ENCODE measurements at regions not wholly inside any gene's neighbourhood (a gene's known extent, or its start where the extent isn't known, plus 50 kb on each side); places are given as distances from the start of the nearest gene placed in this dataset.

DNA sequence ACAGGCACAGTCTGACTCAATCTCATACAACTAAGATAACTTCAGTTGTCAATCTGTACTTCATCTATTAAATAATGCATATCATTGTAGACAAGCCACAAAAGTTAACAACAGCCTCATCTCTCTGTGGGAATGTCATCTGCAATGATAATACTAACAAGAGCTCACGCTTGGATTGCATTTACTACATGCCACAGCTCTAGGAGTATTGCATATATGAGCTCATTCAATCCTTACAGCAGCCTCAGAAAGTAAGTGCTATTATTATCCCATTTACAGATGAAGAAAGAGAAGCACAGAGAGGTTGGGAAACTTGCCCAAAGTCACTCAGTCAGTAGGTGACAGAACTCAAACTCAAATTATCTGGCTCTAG is 105.7 kb upstream of the GUCA2B start:
- Histone ChIP-seq H3K4me3 (ENCODE audit: low read depth, low read length) (no peak overlapping the region), H3K9ac (ENCODE audit: low read depth, low read length) (no peak overlapping the region), H3K9me3 (ENCODE audit: control insufficient read depth, insufficient read depth, low read length) (no peaks in the 10 kb centered on the region), H3K27me3 (ENCODE audit: control insufficient read depth, insufficient read depth, low read length) (no peaks in the 10 kb centered on the region), H3K4me1 (ENCODE audit: control insufficient read depth, insufficient read depth, low read length) (0 out of 2 replicates have a peak, but pooled peaks cover 4% of the 10 kb centered on the region), H3K27ac (ENCODE audit: low read depth, low read length) (no peak overlapping the region), H3K36me3 (ENCODE audit: control insufficient read depth, insufficient read depth, low read length) (no peaks in the 10 kb centered on the region)

GRCh38 chr1:42046761-42047507 is 106.3 kb upstream of the GUCA2B start:
- Histone ChIP-seq H3K4me3 (ENCODE audit: low read depth, low read length) (no peak overlapping the region), H3K27me3 (ENCODE audit: control insufficient read depth, insufficient read depth, low read length) (no peaks in the 10 kb centered on the region), H3K27ac (ENCODE audit: low read depth, low read length) (no peak overlapping the region), H3K9ac (ENCODE audit: low read depth, low read length) (no peak overlapping the region), H3K4me1 (ENCODE audit: control insufficient read depth, insufficient read depth, low read length) (0 out of 2 replicates have a peak, but pooled peaks cover 4% of the 10 kb centered on the region), H3K9me3 (ENCODE audit: control insufficient read depth, insufficient read depth, low read length) (no peaks in the 10 kb centered on the region), H3K36me3 (ENCODE audit: control insufficient read depth, insufficient read depth, low read length) (no peaks in the 10 kb centered on the region)

- H3K27me3 ChIP-seq (ENCODE audit: control insufficient read depth, insufficient read depth, low read length) = no peaks in the 10 kb centered on the region
- H3K4me1 ChIP-seq (ENCODE audit: control insufficient read depth, insufficient read depth, low read length) = 0 out of 2 replicates have a peak, but pooled peaks cover 4% of the 10 kb centered on the region
- no peaks in the 10 kb centered on the region for H3K9me3 ChIP-seq (ENCODE audit: control insufficient read depth, insufficient read depth, low read length)
- H3K4me3 ChIP-seq (ENCODE audit: low read depth, low read length) = no peak overlapping the region
- no peaks in the 10 kb centered on the region for H3K36me3 ChIP-seq (ENCODE audit: control insufficient read depth, insufficient read depth, low read length)
- no peak overlapping the region for H3K9ac ChIP-seq (ENCODE audit: low read depth, low read length)
- H3K27ac ChIP-seq (ENCODE audit: low read depth, low read length) = no peak overlapping the region
Measured at GRCh38 chr1:42044346-42044745, 108.9 kb upstream of the GUCA2B start.

DNA sequence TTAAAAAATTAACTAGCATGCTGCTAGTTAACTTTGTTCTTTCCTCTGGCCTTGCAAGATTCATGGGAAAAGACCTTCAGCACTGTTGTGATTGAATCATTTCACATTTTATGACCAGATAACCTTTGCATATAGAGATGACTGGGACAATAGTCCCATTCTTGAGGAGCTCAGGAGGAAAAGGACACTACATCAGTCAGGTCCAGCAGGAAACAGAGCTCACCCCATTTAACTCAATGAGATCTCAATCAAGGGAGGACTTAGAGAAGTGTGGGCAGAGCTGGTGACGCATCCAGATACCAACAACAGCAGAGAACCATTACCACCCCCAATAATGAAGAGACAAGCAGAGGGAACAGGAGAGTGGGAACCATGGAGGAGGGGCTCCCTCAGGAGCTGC is 109.4 kb upstream of the GUCA2B start:
- H3K27ac ChIP-seq (ENCODE audit: low read depth, low read length) = no peak overlapping the region

GRCh38 chr1:42043182-42043581 is 110.0 kb upstream of the GUCA2B start:
- H3K27ac ChIP-seq (ENCODE audit: low read depth, low read length) = no peak overlapping the region
- H3K9me3 ChIP-seq (ENCODE audit: control insufficient read depth, insufficient read depth, low read length) = no peaks in the 10 kb centered on the region
- no peak overlapping the region for H3K4me3 ChIP-seq (ENCODE audit: low read depth, low read length)
- 0 out of 2 replicates have a peak, but pooled peaks cover 4% of the 10 kb centered on the region for H3K4me1 ChIP-seq (ENCODE audit: control insufficient read depth, insufficient read depth, low read length)
- no peak overlapping the region for H3K9ac ChIP-seq (ENCODE audit: low read depth, low read length)
- H3K27me3 ChIP-seq (ENCODE audit: control insufficient read depth, insufficient read depth, low read length) = no peaks in the 10 kb centered on the region
- H3K36me3 ChIP-seq (ENCODE audit: control insufficient read depth, insufficient read depth, low read length) = no peaks in the 10 kb centered on the region

More for the DNA sequence above, 109.4 kb upstream of the GUCA2B start:
- Histone ChIP-seq H3K4me1 (ENCODE audit: control insufficient read depth, insufficient read depth, low read length) (0 out of 2 replicates have a peak, but pooled peaks cover 4% of the 10 kb centered on the region), H3K36me3 (ENCODE audit: control insufficient read depth, insufficient read depth, low read length) (no peaks in the 10 kb centered on the region), H3K9me3 (ENCODE audit: control insufficient read depth, insufficient read depth, low read length) (no peaks in the 10 kb centered on the region), H3K4me3 (ENCODE audit: low read depth, low read length) (no peak overlapping the region), H3K27me3 (ENCODE audit: control insufficient read depth, insufficient read depth, low read length) (no peaks in the 10 kb centered on the region), H3K9ac (ENCODE audit: low read depth, low read length) (no peak overlapping the region)

- Histone ChIP-seq H3K4me3 (ENCODE audit: low read depth, low read length) (no peak overlapping the region), H3K4me1 (ENCODE audit: control insufficient read depth, insufficient read depth, low read length) (0 out of 2 replicates have a peak, but pooled peaks cover 4% of the 10 kb centered on the region), H3K27me3 (ENCODE audit: control insufficient read depth, insufficient read depth, low read length) (peaks cover 4% of the 10 kb centered on the region; the same call in 1 of the 2 replicates), H3K9ac (ENCODE audit: low read depth, low read length) (no peak overlapping the region), H3K27ac (ENCODE audit: low read depth, low read length) (no peak overlapping the region), H3K9me3 (ENCODE audit: control insufficient read depth, insufficient read depth, low read length) (no peaks in the 10 kb centered on the region), H3K36me3 (ENCODE audit: control insufficient read depth, insufficient read depth, low read length) (no peaks in the 10 kb centered on the region)
Measured at GRCh38 chr1:42041031-42041430, 112.2 kb upstream of the GUCA2B start.

- Histone ChIP-seq H3K27ac (ENCODE audit: low read depth, low read length) (no peak overlapping the region), H3K36me3 (ENCODE audit: control insufficient read depth, insufficient read depth, low read length) (no peaks in the 10 kb centered on the region), H3K4me3 (ENCODE audit: low read depth, low read length) (no peak overlapping the region), H3K27me3 (ENCODE audit: control insufficient read depth, insufficient read depth, low read length) (peaks cover 4% of the 10 kb centered on the region; the same call in 1 of the 2 replicates), H3K9ac (ENCODE audit: low read depth, low read length) (no peak overlapping the region), H3K4me1 (ENCODE audit: control insufficient read depth, insufficient read depth, low read length) (no peaks in the 10 kb centered on the region), H3K9me3 (ENCODE audit: control insufficient read depth, insufficient read depth, low read length) (no peaks in the 10 kb centered on the region)
Measured at GRCh38 chr1:42040159-42040558, 113.1 kb upstream of the GUCA2B start.

GRCh38 chr1:42038261-42038660 is 114.9 kb upstream of the GUCA2B start:
- Histone ChIP-seq H3K36me3 (ENCODE audit: control insufficient read depth, insufficient read depth, low read length) (no peaks in the 10 kb centered on the region), H3K27me3 (ENCODE audit: control insufficient read depth, insufficient read depth, low read length) (peaks cover 21% of the 10 kb centered on the region), H3K27ac (ENCODE audit: low read depth, low read length) (no peak overlapping the region), H3K4me1 (ENCODE audit: control insufficient read depth, insufficient read depth, low read length) (no peaks in the 10 kb centered on the region), H3K9ac (ENCODE audit: low read depth, low read length) (no peak overlapping the region), H3K9me3 (ENCODE audit: control insufficient read depth, insufficient read depth, low read length) (no peaks in the 10 kb centered on the region), H3K4me3 (ENCODE audit: low read depth, low read length) (no peak overlapping the region)

DNA sequence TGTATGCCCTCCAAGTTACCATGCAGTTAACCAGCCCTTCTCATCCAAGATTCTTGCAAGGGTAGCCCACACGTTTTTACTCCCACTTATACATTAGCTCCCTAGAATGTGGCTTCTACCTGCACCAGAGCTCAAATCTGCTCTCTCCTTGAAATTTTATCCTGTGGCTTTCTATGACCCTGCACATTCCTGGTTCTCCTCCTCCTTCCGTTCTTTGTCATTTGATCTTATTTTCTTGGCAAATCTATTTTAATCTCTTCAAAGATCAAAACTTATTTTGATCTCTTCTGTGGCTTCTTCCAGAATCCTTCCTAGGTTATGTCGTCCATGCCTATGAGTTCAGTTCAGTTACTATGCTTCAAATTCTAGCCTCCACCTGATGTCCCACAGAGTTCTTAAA is 115.6 kb upstream of the GUCA2B start:
- peaks cover 28% of the 10 kb centered on the region for H3K27me3 ChIP-seq (ENCODE audit: control insufficient read depth, insufficient read depth, low read length)
- H3K4me1 ChIP-seq (ENCODE audit: control insufficient read depth, insufficient read depth, low read length) = no peaks in the 10 kb centered on the region
- no peak overlapping the region for H3K4me3 ChIP-seq (ENCODE audit: low read depth, low read length)
- H3K36me3 ChIP-seq (ENCODE audit: control insufficient read depth, insufficient read depth, low read length) = no peaks in the 10 kb centered on the region
- H3K27ac ChIP-seq (ENCODE audit: low read depth, low read length) = no peak overlapping the region
- no peak overlapping the region for H3K9ac ChIP-seq (ENCODE audit: low read depth, low read length)
- H3K9me3 ChIP-seq (ENCODE audit: control insufficient read depth, insufficient read depth, low read length) = no peaks in the 10 kb centered on the region

DNA sequence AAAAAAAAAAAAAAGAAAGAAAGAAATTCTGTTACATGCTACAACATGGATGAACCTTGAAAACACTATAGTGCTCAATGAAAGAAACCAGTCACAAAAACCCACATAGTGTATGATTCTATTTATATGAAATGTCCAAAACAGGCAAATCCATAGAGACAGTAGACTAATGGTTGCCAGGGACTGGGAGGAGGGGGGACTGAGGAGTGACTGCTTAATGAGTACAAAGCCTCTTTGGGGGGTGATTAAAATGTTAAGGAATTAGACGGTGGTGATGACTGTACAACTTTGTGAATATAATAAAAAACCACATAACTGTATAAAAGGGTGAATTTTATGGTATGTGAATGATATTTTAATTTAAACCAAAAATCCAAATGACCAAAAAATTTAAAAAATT is 116.0 kb upstream of the GUCA2B start:
- H3K27me3 ChIP-seq (ENCODE audit: control insufficient read depth, insufficient read depth, low read length) = peaks cover 29% of the 10 kb centered on the region
- H3K9ac ChIP-seq (ENCODE audit: low read depth, low read length) = no peak overlapping the region

GRCh38 chr1:42035830-42036604 is 117.2 kb upstream of the GUCA2B start:
- Histone ChIP-seq H3K9ac (ENCODE audit: low read depth, low read length) (no peak overlapping the region), H3K4me1 (ENCODE audit: control insufficient read depth, insufficient read depth, low read length) (no peaks in the 10 kb centered on the region), H3K27ac (ENCODE audit: low read depth, low read length) (no peak overlapping the region), H3K4me3 (ENCODE audit: low read depth, low read length) (peak overlapping the region; percentile 74), H3K36me3 (ENCODE audit: control insufficient read depth, insufficient read depth, low read length) (no peaks in the 10 kb centered on the region), H3K27me3 (ENCODE audit: control insufficient read depth, insufficient read depth, low read length) (peaks cover 29% of the 10 kb centered on the region), H3K9me3 (ENCODE audit: control insufficient read depth, insufficient read depth, low read length) (no peaks in the 10 kb centered on the region)

More for the DNA sequence above, 116.0 kb upstream of the GUCA2B start:
- Histone ChIP-seq H3K4me3 (ENCODE audit: low read depth, low read length) (no peak overlapping the region), H3K36me3 (ENCODE audit: control insufficient read depth, insufficient read depth, low read length) (no peaks in the 10 kb centered on the region), H3K4me1 (ENCODE audit: control insufficient read depth, insufficient read depth, low read length) (no peaks in the 10 kb centered on the region), H3K9me3 (ENCODE audit: control insufficient read depth, insufficient read depth, low read length) (no peaks in the 10 kb centered on the region), H3K27ac (ENCODE audit: low read depth, low read length) (no peak overlapping the region)

Measured in HUES48 (cell line).